HFFc6 (cell line): ENCODE measurements at regions not wholly inside any gene's neighbourhood (a gene's known extent, or its start where the extent isn't known, plus 50 kb on each side); places are given as distances from the start of the nearest gene placed in this dataset.
A peak's percentile ranks its signal among the peaks of the same experiment; 100 is the strongest.
"Not testable (repeated sequence)": the region's sequence is repeated elsewhere in the genome, so short reads cannot be mapped to it uniquely, and the experiment has no call there.

Experiments used
- DNase-seq: peaks from one replicate; pipeline ENCODE4 v3.0.0-alpha.2; 2018
- H3K27ac Mint-ChIP-seq: 2 replicates; pipeline ENCODE4 v1.8.0; 2020; ENCODE audit warnings: mild to moderate bottlenecking, mixed read lengths
- H3K27me3 Mint-ChIP-seq: 2 replicates; pipeline ENCODE4 v1.8.0; 2021; ENCODE audit warnings: mild to moderate bottlenecking, moderate library complexity, mixed read lengths; ENCODE audit not compliant: insufficient read depth
- H3K36me3 Mint-ChIP-seq: 2 replicates; pipeline ENCODE4 v1.8.0; 2021; ENCODE audit warnings: low read depth, mixed read lengths
- H3K4me1 Mint-ChIP-seq: 2 replicates; pipeline ENCODE4 v1.8.0; 2020; ENCODE audit warnings: low read depth, mixed read lengths
- H3K4me3 Mint-ChIP-seq: 2 replicates; pipeline ENCODE4 v1.8.0; 2020; ENCODE audit warnings: mild to moderate bottlenecking, moderate library complexity, mixed read lengths
- H3K9me3 Mint-ChIP-seq: 2 replicates; pipeline ENCODE4 v1.8.0; 2020; ENCODE audit warnings: mild to moderate bottlenecking, mixed read lengths
- CTCF ChIP-seq: fragments of 200-600 bp; sonication (generic); IDR thresholded peaks from 2 replicates; pipeline ENCODE4 v1.5.0; 2021; ENCODE audit warnings: antibody characterized with exemption, mild to moderate bottlenecking

- no peaks in the 10 kb centered on the region for H3K9me3 Mint-ChIP-seq
- no peak for DNase-seq
- H3K27ac Mint-ChIP-seq, result no peak overlapping the region
- H3K4me1 Mint-ChIP-seq, result peaks cover 19% of the 10 kb centered on the region
- H3K27me3 Mint-ChIP-seq, result no peaks in the 10 kb centered on the region
- peak; percentile 20; the same call in 1 of the 2 replicates for TF ChIP-seq CTCF
- no peaks in the 10 kb centered on the region for H3K36me3 Mint-ChIP-seq
- H3K4me3 Mint-ChIP-seq, result no peak overlapping the region
Measured at GRCh38 chr13:90591260-90591926, 756.1 kb upstream of the MIR17HG start.

GRCh38 chr13:90591927-90592268 lies 755.6 kb upstream of the MIR17HG start:
- no peaks in the 10 kb centered on the region for H3K9me3 Mint-ChIP-seq
- no peaks in the 10 kb centered on the region for H3K27me3 Mint-ChIP-seq
- H3K36me3 Mint-ChIP-seq, result no peaks in the 10 kb centered on the region
- H3K4me1 Mint-ChIP-seq, result peaks cover 19% of the 10 kb centered on the region
- TF ChIP-seq CTCF, result no peak; the same call in 1 of the 2 replicates
- no peak for DNase-seq
- H3K4me3 Mint-ChIP-seq, result no peak overlapping the region
- H3K27ac Mint-ChIP-seq, result no peak overlapping the region

- H3K27me3 Mint-ChIP-seq, result no peaks in the 10 kb centered on the region
- no peak for TF ChIP-seq CTCF
- H3K27ac Mint-ChIP-seq, result no peak overlapping the region
- H3K4me3 Mint-ChIP-seq, result no peak overlapping the region
- H3K4me1 Mint-ChIP-seq, result peaks cover 19% of the 10 kb centered on the region
- H3K36me3 Mint-ChIP-seq, result no peaks in the 10 kb centered on the region
- no peak for DNase-seq
- H3K9me3 Mint-ChIP-seq, result no peaks in the 10 kb centered on the region
Measured at GRCh38 chr13:90592943-90593342, 754.5 kb upstream of the MIR17HG start.

- Mint-ChIP-seq H3K4me1 (peaks cover 10% of the 10 kb centered on the region), H3K27ac (no peak overlapping the region), H3K27me3 (no peaks in the 10 kb centered on the region), H3K36me3 (no peaks in the 10 kb centered on the region), H3K9me3 (no peaks in the 10 kb centered on the region), H3K4me3 (no peak overlapping the region)
- no peak for TF ChIP-seq CTCF
- DNase-seq, result peak; percentile 56
Measured at GRCh38 chr13:90594681-90595080, 752.8 kb upstream of the MIR17HG start.

- Mint-ChIP-seq H3K27ac (no peak overlapping the region), H3K27me3 (no peaks in the 10 kb centered on the region; the same call in none of the 2 replicates), H3K9me3 (no peaks in the 10 kb centered on the region), H3K4me3 (no peak overlapping the region), H3K36me3 (no peaks in the 10 kb centered on the region), H3K4me1 (peaks cover 7% of the 10 kb centered on the region)
- DNase-seq, result no peak
- no peak for TF ChIP-seq CTCF
Measured at GRCh38 chr13:90605664-90606063, 741.8 kb upstream of the MIR17HG start.

- not testable (repeated sequence) for H3K4me3 Mint-ChIP-seq, H3K4me1 Mint-ChIP-seq, H3K27me3 Mint-ChIP-seq, DNase-seq, H3K36me3 Mint-ChIP-seq, H3K27ac Mint-ChIP-seq, H3K9me3 Mint-ChIP-seq
Measured at GRCh38 chr13:90606921-90607320, 740.6 kb upstream of the MIR17HG start.
